Suprapubic skin (tissue), 4 donors: ENCODE measurements at regions not wholly inside any gene's neighbourhood (a gene's known extent, or its start where the extent isn't known, plus 50 kb on each side); places are given as distances from the start of the nearest gene placed in this dataset.

Source experiments
- DNase-seq, 2 donors: peaks; one replicate each; pipeline ENCODE4 v3.0.0-alpha.2; 2019; ENCODE audit warnings: low spot score in 2 of 2
- H3K27ac ChIP-seq: fragments of 200-600 bp; sonication (generic); one replicate; pipeline ENCODE4 v1.5.1; 2019
- H3K27me3 ChIP-seq: fragments of 200-600 bp; sonication (generic); one replicate; pipeline ENCODE4 v1.5.1; 2019
- H3K36me3 ChIP-seq: fragments of 200-600 bp; sonication (generic); one replicate; pipeline ENCODE4 v1.5.1; 2019
- H3K4me1 ChIP-seq: fragments of 200-600 bp; sonication (generic); one replicate; pipeline ENCODE4 v1.5.1; 2019
- H3K4me3 ChIP-seq: fragments of 200-600 bp; sonication (generic); one replicate; pipeline ENCODE4 v1.5.1; 2019; ENCODE audit warnings: mild to moderate bottlenecking
- H3K9me3 ChIP-seq: fragments of 200-600 bp; sonication (generic); one replicate; pipeline ENCODE4 v1.5.1; 2019
- EP300 ChIP-seq: sonication (generic); formaldehyde crosslinking; IDR thresholded peaks from one replicate; pipeline ENCODE4 v1.6.1; 2017; ENCODE audit warnings: antibody characterized with exemption
- POLR2A ChIP-seq, 2 donors: fragments of 450-650 bp; IDR thresholded peaks; one replicate each; pipeline ENCODE4 v1.6.1; 2017; ENCODE audit warnings: antibody characterized with exemption in 2 of 2, mild to moderate bottlenecking in 2 of 2, moderate library complexity in 2 of 2
- POLR2AphosphoS5 ChIP-seq, 3 donors: sonication (generic); formaldehyde crosslinking; IDR thresholded peaks; one replicate each; pipeline ENCODE4 v1.6.1; 2017; ENCODE audit warnings: antibody characterized with exemption in 3 of 3
- WGBS: methylation state at CpG from one replicate; pipeline ENCODE4 v1.1.5; 2018; 5-methylcytosine and 5-hydroxymethylcytosine counted together
- TF ChIP-seq, protein P1 (sequence below), 2 donors: fragments of 200-600 bp in 1 of 2; fragments of 450-650 bp in 1 of 2; sonication (generic) in 1 of 2; IDR thresholded peaks; one replicate each; pipeline ENCODE4 v1.5.1; 2016 to 2019; ENCODE audit warnings: antibody characterized with exemption in 2 of 2, mild to moderate bottlenecking in 1 of 2, moderate library complexity in 1 of 2

DNA sequence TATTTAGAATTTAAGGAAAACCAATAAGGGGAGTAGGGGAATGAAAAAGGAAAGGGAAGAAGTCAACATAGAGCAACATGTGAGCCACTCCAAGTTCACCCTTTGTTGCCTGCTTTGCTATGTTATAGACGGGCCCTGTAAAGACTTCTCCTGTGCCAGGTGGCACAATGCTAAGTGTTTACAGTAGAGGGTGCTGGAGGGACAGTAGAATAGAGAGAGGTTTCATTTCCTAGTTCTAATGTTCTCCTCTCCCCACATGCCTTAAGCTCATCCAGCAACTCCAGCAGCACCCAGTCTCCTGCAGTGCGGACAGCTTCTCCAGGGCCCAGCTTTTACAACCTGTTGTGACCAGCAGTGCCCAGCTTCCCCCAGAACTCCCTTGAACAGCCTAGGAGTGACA, 468.0 kb downstream of the HS3ST3B1 start:
- H3K27me3 ChIP-seq, result no peaks in the 10 kb centered on the region
- no peak for TF ChIP-seq POLR2A (IDR thresholded peaks at IDR 0.05)
- TF ChIP-seq, protein P1, sequence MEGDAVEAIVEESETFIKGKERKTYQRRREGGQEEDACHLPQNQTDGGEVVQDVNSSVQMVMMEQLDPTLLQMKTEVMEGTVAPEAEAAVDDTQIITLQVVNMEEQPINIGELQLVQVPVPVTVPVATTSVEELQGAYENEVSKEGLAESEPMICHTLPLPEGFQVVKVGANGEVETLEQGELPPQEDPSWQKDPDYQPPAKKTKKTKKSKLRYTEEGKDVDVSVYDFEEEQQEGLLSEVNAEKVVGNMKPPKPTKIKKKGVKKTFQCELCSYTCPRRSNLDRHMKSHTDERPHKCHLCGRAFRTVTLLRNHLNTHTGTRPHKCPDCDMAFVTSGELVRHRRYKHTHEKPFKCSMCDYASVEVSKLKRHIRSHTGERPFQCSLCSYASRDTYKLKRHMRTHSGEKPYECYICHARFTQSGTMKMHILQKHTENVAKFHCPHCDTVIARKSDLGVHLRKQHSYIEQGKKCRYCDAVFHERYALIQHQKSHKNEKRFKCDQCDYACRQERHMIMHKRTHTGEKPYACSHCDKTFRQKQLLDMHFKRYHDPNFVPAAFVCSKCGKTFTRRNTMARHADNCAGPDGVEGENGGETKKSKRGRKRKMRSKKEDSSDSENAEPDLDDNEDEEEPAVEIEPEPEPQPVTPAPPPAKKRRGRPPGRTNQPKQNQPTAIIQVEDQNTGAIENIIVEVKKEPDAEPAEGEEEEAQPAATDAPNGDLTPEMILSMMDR (IDR thresholded peaks at IDR 0.05), result no peak
- H3K36me3 ChIP-seq, result no peaks in the 10 kb centered on the region
- no peak overlapping the region for H3K27ac ChIP-seq
- H3K4me1 ChIP-seq, result no peaks in the 10 kb centered on the region
- no peak overlapping the region for H3K4me3 ChIP-seq
- no peak for DNase-seq
- H3K9me3 ChIP-seq, result no peaks in the 10 kb centered on the region
- WGBS, result 78% methylated on average over 2 of the region's 2 CpGs

DNA sequence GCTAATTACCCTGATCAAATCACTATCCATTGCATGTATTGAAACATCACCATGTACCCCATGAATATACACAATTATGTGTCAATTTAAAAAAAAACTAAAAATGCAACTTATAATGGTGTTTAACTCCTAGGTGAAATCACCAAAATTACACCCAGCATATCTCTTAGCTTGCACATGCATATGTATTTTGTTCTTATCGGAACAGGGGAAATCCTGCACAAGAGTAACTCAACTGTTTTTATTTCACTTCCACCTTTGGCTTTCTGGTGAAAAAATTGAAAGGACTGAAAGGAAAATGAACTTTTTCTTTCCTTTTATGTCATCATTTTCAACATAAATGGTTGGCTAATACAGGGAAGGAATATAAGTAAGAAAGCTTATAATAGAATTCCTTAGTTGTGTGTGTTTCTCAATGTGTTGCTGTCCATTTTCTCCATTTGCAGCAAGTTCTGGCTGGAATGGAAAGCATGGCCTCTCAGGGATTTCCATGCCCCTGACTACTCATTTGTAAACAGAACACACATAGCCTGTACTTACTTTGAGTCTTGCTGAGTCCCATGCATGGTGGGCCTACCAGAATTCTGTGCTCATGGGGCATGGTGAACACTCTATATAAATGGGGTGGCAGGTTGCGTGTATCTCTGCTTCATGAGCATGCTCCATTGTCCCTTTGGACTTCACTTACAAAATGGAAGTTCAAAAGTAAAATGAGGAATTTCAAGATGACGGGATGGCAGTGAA, 462.0 kb downstream of the HS3ST3B1 start:
- no peak overlapping the region for H3K27ac ChIP-seq
- no peaks in the 10 kb centered on the region for H3K9me3 ChIP-seq
- no peak overlapping the region for H3K4me3 ChIP-seq
- no peak for DNase-seq
- H3K4me1 ChIP-seq, result no peaks in the 10 kb centered on the region
- H3K27me3 ChIP-seq, result no peaks in the 10 kb centered on the region
- 61% methylated on average over 3 of the region's 3 CpGs for WGBS
- no peak for TF ChIP-seq POLR2A (IDR thresholded peaks at IDR 0.05)
- no peak for TF ChIP-seq EP300
- H3K36me3 ChIP-seq, result no peaks in the 10 kb centered on the region

DNA sequence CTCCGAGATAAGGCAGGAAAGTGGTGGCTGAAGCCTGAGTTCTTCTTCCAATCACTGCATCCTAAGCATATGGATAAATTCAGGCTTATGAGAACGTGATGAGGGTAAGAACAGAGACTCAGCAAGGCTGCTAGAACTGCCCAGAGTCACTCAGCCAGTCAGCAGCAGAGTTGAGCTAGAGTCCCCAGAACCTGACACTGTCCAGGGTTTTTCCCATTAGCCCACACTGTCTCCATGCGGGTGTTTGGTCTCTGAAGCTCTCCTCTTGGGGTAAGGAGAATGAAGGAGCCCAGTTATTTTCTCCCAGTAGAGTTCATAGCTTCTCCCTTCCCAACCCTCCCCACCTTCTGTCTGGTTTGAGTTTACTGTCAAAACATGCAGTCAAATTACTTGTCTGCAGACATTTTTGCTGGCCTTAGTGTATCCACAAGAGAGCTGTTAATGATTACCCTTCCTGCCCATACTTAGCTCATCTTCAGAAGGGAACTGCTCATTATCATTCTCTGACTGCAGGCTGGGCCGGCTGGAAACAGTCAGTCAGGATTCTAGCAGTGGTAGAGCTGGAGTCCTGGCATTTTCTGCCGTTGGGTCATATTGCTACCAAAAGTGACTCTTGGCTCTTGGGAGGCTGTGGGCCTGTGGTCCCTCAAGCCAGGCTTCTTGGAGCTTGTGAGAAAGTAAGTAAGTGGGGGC, 460.0 kb downstream of the HS3ST3B1 start:
- Histone ChIP-seq H3K27me3 (no peaks in the 10 kb centered on the region), H3K4me1 (no peaks in the 10 kb centered on the region), H3K9me3 (no peaks in the 10 kb centered on the region), H3K36me3 (no peaks in the 10 kb centered on the region), H3K27ac (no peak overlapping the region), H3K4me3 (no peak overlapping the region)
- DNase-seq, result no peak
- TF ChIP-seq EP300 (no peak), POLR2AphosphoS5 (IDR thresholded peaks at IDR 0.05) (no peak), POLR2A (IDR thresholded peaks at IDR 0.05) (no peak)
- TF ChIP-seq, protein P1 (IDR thresholded peaks at IDR 0.05), result no peak
- WGBS, result 78% methylated on average over 5 of the region's 5 CpGs

DNA sequence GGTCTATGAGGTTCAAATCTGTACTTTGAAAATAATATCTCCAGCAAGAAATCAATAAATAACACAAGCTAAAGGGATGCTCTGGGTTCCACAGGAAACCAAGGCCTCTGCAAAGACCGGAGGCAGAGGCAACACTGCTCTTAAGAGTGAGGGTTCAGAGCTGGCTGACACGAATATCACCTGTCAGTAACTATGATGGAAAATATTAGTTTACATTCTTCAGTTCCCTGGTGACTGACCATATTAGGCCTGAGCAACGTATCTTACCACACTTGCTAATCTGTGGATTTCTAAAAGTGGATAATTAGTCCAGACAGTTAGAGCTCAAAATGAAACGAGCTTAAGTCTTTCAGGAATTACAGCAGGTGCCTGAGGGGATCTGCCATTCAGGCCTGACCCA, 459.3 kb downstream of the HS3ST3B1 start:
- 63% methylated on average over 4 of the region's 4 CpGs for WGBS
- H3K4me3 ChIP-seq, result no peak overlapping the region
- H3K27ac ChIP-seq, result no peak overlapping the region
- no peaks in the 10 kb centered on the region for H3K4me1 ChIP-seq
- no peaks in the 10 kb centered on the region for H3K36me3 ChIP-seq
- H3K27me3 ChIP-seq, result no peaks in the 10 kb centered on the region
- TF ChIP-seq, protein P1 (IDR thresholded peaks at IDR 0.05), result no peak
- DNase-seq, result no peak
- H3K9me3 ChIP-seq, result no peaks in the 10 kb centered on the region

DNA sequence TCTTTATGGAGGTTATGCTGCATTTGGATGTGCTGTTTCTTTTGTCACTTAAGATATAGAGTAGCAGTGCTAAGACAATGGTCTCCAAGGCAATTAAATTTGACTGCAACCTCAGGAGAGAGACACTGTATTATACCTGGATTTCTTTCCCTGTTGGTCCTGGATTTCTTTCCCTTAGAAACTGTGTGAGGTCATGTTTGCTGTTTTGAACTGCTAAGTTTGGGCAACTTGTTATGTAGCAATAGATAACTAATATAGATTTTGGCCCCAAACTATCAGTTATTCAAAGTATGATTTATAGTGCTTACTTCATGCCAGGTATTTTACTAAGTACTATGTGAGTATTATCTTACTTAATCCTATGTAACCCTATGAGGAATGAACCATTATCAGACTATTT, 458.4 kb downstream of the HS3ST3B1 start:
- Histone ChIP-seq H3K27me3 (no peaks in the 10 kb centered on the region), H3K36me3 (no peaks in the 10 kb centered on the region), H3K27ac (no peak overlapping the region), H3K9me3 (no peaks in the 10 kb centered on the region), H3K4me1 (no peaks in the 10 kb centered on the region), H3K4me3 (no peak overlapping the region)
- TF ChIP-seq, protein P1 (IDR thresholded peaks at IDR 0.05), result no peak
- TF ChIP-seq POLR2AphosphoS5 (IDR thresholded peaks at IDR 0.05), result no peak
- no peak for TF ChIP-seq POLR2A (IDR thresholded peaks at IDR 0.05)
- TF ChIP-seq EP300, result no peak
- no peak for DNase-seq
